ENCODE measurements at regions not wholly inside any gene's neighbourhood (a gene's known extent, or its start where the extent isn't known, plus 50 kb on each side); places are given as distances from the start of the nearest gene placed in this dataset.

- peak; percentile 72 for DNase-seq
Measured at GRCh38 chr7:98565103-98565502, 52.0 kb upstream of the NPTX2 start.

- DNase-seq = peak; percentile 66
Measured at GRCh38 chr7:98562871-98563495, 54.1 kb upstream of the NPTX2 start.

- DNase-seq = peak; percentile 62
Measured at GRCh38 chr7:98562381-98562823, 54.7 kb upstream of the NPTX2 start.

- no peak for DNase-seq
Measured at GRCh38 chr7:98559958-98560357, 57.1 kb upstream of the NPTX2 start.

- no peak for DNase-seq
Measured at GRCh38 chr7:98559219-98559618, 57.9 kb upstream of the NPTX2 start.

GRCh38 chr7:98557538-98558031 lies 59.5 kb upstream of the NPTX2 start:
- no peak for DNase-seq

GRCh38 chr7:98556288-98556687 lies 60.8 kb upstream of the NPTX2 start:
- no peak for DNase-seq

- no peak for DNase-seq
Measured at GRCh38 chr7:98555403-98555802, 61.7 kb upstream of the NPTX2 start.

- no peak for DNase-seq
Measured at GRCh38 chr7:98553666-98554065, 63.4 kb upstream of the NPTX2 start.

GRCh38 chr7:98551611-98552273 lies 65.3 kb upstream of the NPTX2 start:
- no peak for DNase-seq

- no peak for DNase-seq
Measured at GRCh38 chr7:98548971-98549370, 68.1 kb upstream of the NPTX2 start.

GRCh38 chr7:98548370-98548769 lies 68.7 kb upstream of the NPTX2 start:
- DNase-seq = no peak

GRCh38 chr7:98541101-98541500 lies 76.0 kb upstream of the NPTX2 start:
- no peak for DNase-seq

GRCh38 chr7:98539865-98540264 lies 77.2 kb upstream of the NPTX2 start:
- DNase-seq = no peak

- DNase-seq = no peak
Measured at GRCh38 chr7:98536803-98537202, 80.3 kb upstream of the NPTX2 start.

GRCh38 chr7:98534493-98534892 lies 82.6 kb upstream of the NPTX2 start:
- no peak for DNase-seq

- no peak for DNase-seq
Measured at GRCh38 chr7:98531717-98532116, 85.4 kb upstream of the NPTX2 start.

- DNase-seq = no peak
Measured at GRCh38 chr7:98528079-98528478, 89.0 kb upstream of the NPTX2 start.

- no peak for DNase-seq
Measured at GRCh38 chr7:98526059-98526458, 91.0 kb upstream of the NPTX2 start.

GRCh38 chr7:98521089-98521692 lies 95.9 kb upstream of the NPTX2 start:
- no peak for DNase-seq

- DNase-seq = no peak
Measured at GRCh38 chr7:98520356-98520951, 96.6 kb upstream of the NPTX2 start.

- DNase-seq = no peak
Measured at GRCh38 chr7:98518159-98518947, 98.7 kb upstream of the NPTX2 start.

GRCh38 chr7:98515201-98515600 lies 101.9 kb upstream of the NPTX2 start:
- DNase-seq = no peak
